Peyer's patch (tissue), 4 donors: ENCODE measurements at regions not wholly inside any gene's neighbourhood (a gene's known extent, or its start where the extent isn't known, plus 50 kb on each side); places are given as distances from the start of the nearest gene placed in this dataset.

Source experiments
- POLR2A ChIP-seq, 2 donors: fragments of 450-650 bp; IDR thresholded peaks; one replicate each; pipeline ENCODE4 v1.5.1; 2017; ENCODE audit warnings: antibody characterized with exemption in 2 of 2, mild to moderate bottlenecking in 2 of 2, moderate library complexity in 2 of 2
- TF ChIP-seq, protein P1 (sequence below), 6 experiments: fragments of 450-650 bp in 4 of 6; fragments of 200-600 bp in 2 of 6; sonication (generic) in 1 of 6; IDR thresholded peaks; one replicate each; pipeline ENCODE4 v1.5.1; 2017 to 2019; ENCODE audit warnings: antibody characterized with exemption in 6 of 6, mild to moderate bottlenecking in 3 of 6, moderate library complexity in 1 of 6

DNA sequence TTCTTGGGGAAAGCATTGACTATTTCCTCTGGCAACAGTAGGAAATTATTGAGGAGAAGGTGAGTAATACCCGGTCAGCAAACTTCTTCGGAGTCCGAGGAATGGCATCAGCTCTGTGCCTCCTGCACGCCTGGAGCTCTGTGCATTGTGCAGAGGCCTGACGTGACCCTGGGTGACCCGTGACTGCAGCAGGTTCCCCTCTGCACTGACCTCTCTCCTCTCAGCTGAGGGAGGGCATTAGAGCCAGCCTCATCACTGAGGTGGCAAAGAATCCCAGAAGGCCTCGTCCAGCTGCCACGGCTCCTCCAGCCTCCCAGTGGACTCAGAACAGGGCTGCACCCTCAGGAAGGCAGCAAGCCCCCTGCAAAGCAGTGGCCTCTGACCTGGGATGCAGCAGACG lies 502.9 kb downstream of the CD83 start:
- TF ChIP-seq, protein P1, sequence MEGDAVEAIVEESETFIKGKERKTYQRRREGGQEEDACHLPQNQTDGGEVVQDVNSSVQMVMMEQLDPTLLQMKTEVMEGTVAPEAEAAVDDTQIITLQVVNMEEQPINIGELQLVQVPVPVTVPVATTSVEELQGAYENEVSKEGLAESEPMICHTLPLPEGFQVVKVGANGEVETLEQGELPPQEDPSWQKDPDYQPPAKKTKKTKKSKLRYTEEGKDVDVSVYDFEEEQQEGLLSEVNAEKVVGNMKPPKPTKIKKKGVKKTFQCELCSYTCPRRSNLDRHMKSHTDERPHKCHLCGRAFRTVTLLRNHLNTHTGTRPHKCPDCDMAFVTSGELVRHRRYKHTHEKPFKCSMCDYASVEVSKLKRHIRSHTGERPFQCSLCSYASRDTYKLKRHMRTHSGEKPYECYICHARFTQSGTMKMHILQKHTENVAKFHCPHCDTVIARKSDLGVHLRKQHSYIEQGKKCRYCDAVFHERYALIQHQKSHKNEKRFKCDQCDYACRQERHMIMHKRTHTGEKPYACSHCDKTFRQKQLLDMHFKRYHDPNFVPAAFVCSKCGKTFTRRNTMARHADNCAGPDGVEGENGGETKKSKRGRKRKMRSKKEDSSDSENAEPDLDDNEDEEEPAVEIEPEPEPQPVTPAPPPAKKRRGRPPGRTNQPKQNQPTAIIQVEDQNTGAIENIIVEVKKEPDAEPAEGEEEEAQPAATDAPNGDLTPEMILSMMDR (IDR thresholded peaks at IDR 0.05) = no peak
- TF ChIP-seq POLR2A (IDR thresholded peaks at IDR 0.05) = no peak
